ENCODE measurements at regions not wholly inside any gene's neighbourhood (a gene's known extent, or its start where the extent isn't known, plus 50 kb on each side); places are given as distances from the start of the nearest gene placed in this dataset.

DNA sequence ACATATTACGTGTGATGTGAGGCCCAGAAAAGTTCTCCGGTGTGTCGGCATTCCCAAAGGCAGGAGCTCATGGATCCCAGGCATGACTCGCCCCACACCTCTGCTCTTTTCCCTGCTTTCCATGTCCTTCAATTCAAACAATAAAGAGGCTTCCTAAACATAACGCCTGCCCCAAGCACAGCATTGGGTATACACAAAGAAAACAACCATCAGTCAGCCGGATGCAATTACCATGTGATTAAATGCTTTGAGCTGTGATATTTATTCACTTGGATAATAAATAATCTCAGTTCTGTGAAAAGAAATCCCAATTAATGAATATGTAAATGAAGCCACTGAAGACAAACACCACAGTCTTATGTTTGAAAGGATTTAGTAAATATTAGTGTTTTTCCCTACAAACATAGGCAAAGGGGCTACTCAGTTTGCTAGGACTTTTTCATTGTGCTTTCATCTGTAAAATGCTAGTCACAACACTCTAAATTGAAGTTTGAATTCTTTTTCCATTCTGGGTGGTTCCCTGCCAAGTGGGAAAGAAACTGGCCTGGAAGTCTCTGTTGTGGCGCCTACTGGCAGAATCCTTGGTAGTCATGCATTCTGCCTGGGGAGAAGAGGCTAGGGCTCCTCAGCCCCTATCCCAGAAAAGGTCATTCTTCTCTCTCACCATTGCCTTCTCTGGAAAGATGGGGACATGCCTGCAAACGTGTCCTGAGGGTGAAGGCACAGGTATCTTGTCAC lies 144.7 kb downstream of the COL6A3 start:
- H3K4me3 ChIP-seq (replicated peaks; ENCODE audit: insufficient read depth, low read length) = no peak overlapping the region
- H3K27ac ChIP-seq (replicated peaks) = no peak overlapping the region
- H3K27me3 ChIP-seq (ENCODE audit: insufficient read depth, poor library complexity, severe bottlenecking) = peaks cover 11% of the 10 kb centered on the region
- no peak for TF ChIP-seq GABPA (IDR thresholded peaks at IDR 0.05; ENCODE audit: low read depth)
- TF ChIP-seq REST (IDR thresholded peaks at IDR 0.05; ENCODE audit: insufficient replicate concordance, low read depth) = no peak
- no peak for TF ChIP-seq SPI1 (IDR thresholded peaks at IDR 0.05; ENCODE audit: borderline replicate concordance, low read depth)
- TF ChIP-seq, protein P1, sequence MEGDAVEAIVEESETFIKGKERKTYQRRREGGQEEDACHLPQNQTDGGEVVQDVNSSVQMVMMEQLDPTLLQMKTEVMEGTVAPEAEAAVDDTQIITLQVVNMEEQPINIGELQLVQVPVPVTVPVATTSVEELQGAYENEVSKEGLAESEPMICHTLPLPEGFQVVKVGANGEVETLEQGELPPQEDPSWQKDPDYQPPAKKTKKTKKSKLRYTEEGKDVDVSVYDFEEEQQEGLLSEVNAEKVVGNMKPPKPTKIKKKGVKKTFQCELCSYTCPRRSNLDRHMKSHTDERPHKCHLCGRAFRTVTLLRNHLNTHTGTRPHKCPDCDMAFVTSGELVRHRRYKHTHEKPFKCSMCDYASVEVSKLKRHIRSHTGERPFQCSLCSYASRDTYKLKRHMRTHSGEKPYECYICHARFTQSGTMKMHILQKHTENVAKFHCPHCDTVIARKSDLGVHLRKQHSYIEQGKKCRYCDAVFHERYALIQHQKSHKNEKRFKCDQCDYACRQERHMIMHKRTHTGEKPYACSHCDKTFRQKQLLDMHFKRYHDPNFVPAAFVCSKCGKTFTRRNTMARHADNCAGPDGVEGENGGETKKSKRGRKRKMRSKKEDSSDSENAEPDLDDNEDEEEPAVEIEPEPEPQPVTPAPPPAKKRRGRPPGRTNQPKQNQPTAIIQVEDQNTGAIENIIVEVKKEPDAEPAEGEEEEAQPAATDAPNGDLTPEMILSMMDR (IDR thresholded peaks at IDR 0.05; ENCODE audit: insufficient read depth, low read length) = no peak
- no peak for TF ChIP-seq POLR2AphosphoS5 (IDR thresholded peaks at IDR 0.05; ENCODE audit: low read depth)
- DNase-seq (ENCODE audit: low read depth in 1 of 2, low spot score in 1 of 2) = no peak

- Histone ChIP-seq H3K27me3 (ENCODE audit: insufficient read depth, poor library complexity, severe bottlenecking) (peaks cover 11% of the 10 kb centered on the region), H3K27ac (replicated peaks) (no peak overlapping the region), H3K4me3 (replicated peaks; ENCODE audit: insufficient read depth, low read length) (no peak overlapping the region)
- no peak for DNase-seq (ENCODE audit: low read depth in 1 of 2, low spot score in 1 of 2)
- no peak for TF ChIP-seq REST (IDR thresholded peaks at IDR 0.05; ENCODE audit: insufficient replicate concordance, low read depth)
- TF ChIP-seq POLR2AphosphoS5 (IDR thresholded peaks at IDR 0.05; ENCODE audit: low read depth) = no peak
- TF ChIP-seq, protein P1 (IDR thresholded peaks at IDR 0.05; ENCODE audit: insufficient read depth, low read length) = no peak
These were observed 143.4 kb downstream of the COL6A3 start for GRCh38 chr2:237270520-237270919.

DNA sequence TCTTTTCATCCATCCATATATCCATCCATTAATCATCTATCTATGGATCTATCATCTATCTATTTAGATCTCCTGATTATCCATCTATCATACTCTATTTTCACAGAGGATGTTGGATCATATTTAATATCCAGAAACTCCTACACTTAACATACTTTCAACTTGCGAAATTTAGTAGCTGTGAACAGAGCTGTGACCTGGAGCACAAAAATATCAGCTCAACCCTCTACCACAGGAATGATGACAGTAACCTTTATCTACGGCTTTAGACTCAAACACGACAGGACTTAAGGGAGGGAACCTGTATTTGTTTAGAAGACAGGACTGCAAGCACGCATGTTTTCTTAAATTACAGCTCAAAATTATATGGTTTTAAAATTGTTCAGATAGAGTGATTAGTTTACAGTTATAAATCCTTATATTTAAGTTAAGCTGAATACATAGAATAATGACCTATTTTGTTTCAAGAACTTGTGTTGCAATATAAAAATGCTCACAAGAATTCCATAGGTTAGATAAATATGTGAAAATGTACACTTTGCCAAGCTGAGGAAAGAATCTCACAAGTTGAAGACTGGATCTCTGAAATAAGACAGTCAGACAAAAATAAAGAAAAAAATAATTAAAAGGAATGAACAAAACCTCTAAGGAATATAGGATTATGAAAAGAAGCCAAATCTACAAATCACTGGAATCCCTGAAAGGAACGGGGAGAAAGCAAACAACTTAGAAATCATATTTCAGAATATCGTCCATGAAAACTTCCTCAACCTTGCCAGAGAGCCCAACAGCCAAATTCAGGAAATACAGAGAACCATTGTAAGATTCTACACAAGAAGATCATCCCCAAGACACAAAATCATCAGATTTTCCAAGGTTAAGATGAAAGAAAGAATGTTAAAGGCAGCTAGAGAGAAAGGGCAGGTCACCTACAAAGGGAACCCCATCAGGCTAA lies 142.0 kb downstream of the COL6A3 start:
- H3K27ac ChIP-seq (replicated peaks) = no peak overlapping the region
- peaks cover 11% of the 10 kb centered on the region for H3K27me3 ChIP-seq (ENCODE audit: insufficient read depth, poor library complexity, severe bottlenecking)
- DNase-seq (ENCODE audit: low read depth in 1 of 2, low spot score in 1 of 2) = no peak
- TF ChIP-seq SPI1 (IDR thresholded peaks at IDR 0.05; ENCODE audit: borderline replicate concordance, low read depth) = no peak
- TF ChIP-seq, protein P1 (IDR thresholded peaks at IDR 0.05; ENCODE audit: insufficient read depth, low read length) = no peak
- no peak for TF ChIP-seq REST (IDR thresholded peaks at IDR 0.05; ENCODE audit: insufficient replicate concordance, low read depth)
- TF ChIP-seq POLR2AphosphoS5 (IDR thresholded peaks at IDR 0.05; ENCODE audit: low read depth) = no peak
- no peak for TF ChIP-seq GABPA (IDR thresholded peaks at IDR 0.05; ENCODE audit: low read depth)
- no peak overlapping the region for H3K4me3 ChIP-seq (replicated peaks; ENCODE audit: insufficient read depth, low read length)
